IMR-90 (cell line): ENCODE measurements at regions not wholly inside any gene's neighbourhood (a gene's known extent, or its start where the extent isn't known, plus 50 kb on each side); places are given as distances from the start of the nearest gene placed in this dataset.

Experiments
- ATAC-seq: fragments of 200-7000 bp; cut with Tn5 transposase; 2 replicates; pipeline ENCODE4 v1.9.1; 2020; ENCODE audit warnings: low read depth, mild to moderate bottlenecking, moderate library complexity
- BruUV-seq: library from RNA; stranded (reverse); fragments of 400-500 nt; replicated peaks from 2 replicates; lab custom pipeline; 2021; lab: Mats Ljungman, UMichigan
- CTCF ChIA-PET: fragments of 300-600 bp; formaldehyde crosslinking; extraction: SDS; loops from one replicate; lab custom pipeline; 2021; ENCODE audit warnings: antibody characterized with exemption; lab: Yijun Ruan, JAX
- POLR2A ChIA-PET: fragments of 300-600 bp; sonication (Branson Sonifier 250); formaldehyde crosslinking; loops from one replicate; lab custom pipeline; 2022; ENCODE audit warnings: antibody characterized with exemption; ENCODE audit not compliant: unreplicated experiment; lab: Charles Lee
- DNase-seq: peaks from one replicate; pipeline ENCODE4 v3.0.0; 2013
- H2AFZ ChIP-seq: replicated peaks from 2 replicates; pipeline ENCODE3; 2013; ENCODE audit warnings: low read length, mild to moderate bottlenecking; ENCODE audit not compliant: poor library complexity
- H2AK5ac ChIP-seq: 2 replicates; pipeline ENCODE4 v1.6.1; 2013; ENCODE audit warnings: low read depth, low read length, inconsistent platforms
- H2AK9ac ChIP-seq: replicated peaks from 2 replicates; pipeline ENCODE3; 2013; ENCODE audit warnings: mild to moderate bottlenecking, low read depth, low read length, moderate library complexity; ENCODE audit not compliant: poor library complexity
- H2BK120ac ChIP-seq: 2 replicates; pipeline ENCODE4 v1.6.1; 2013; ENCODE audit warnings: low read depth, low read length, inconsistent platforms
- H2BK15ac ChIP-seq: 3 replicates; pipeline ENCODE4 v1.6.1; 2013; ENCODE audit warnings: low read depth, low read length, inconsistent platforms
- H2BK20ac ChIP-seq: 2 replicates; pipeline ENCODE4 v1.6.1; 2013; ENCODE audit warnings: low read depth, mild to moderate bottlenecking, inconsistent platforms, low read length, moderate library complexity
- H2BK5ac ChIP-seq: 2 replicates; pipeline ENCODE4 v1.6.1; 2013; ENCODE audit warnings: mild to moderate bottlenecking, low read depth, low read length, inconsistent platforms; ENCODE audit not compliant: poor library complexity, severe bottlenecking
- H3K14ac ChIP-seq: replicated peaks from 2 replicates; pipeline ENCODE4 v1.6.1; 2013; ENCODE audit warnings: low read depth, low read length, inconsistent platforms
- H3K18ac ChIP-seq: 2 replicates; pipeline ENCODE4 v1.6.1; 2013; ENCODE audit warnings: low read depth, low read length, control low read depth
- H3K23ac ChIP-seq: 2 replicates; pipeline ENCODE4 v1.6.1; 2013; ENCODE audit warnings: low read depth, low read length, inconsistent platforms
- H3K27ac ChIP-seq: 2 replicates; pipeline ENCODE4 v1.5.1; 2013; ENCODE audit warnings: mild to moderate bottlenecking, control low read depth, low read length; ENCODE audit not compliant: insufficient read depth
- H3K27me3 ChIP-seq: 2 replicates; pipeline ENCODE4 v1.6.1; 2013; ENCODE audit warnings: low read length; ENCODE audit not compliant: control insufficient read depth, insufficient read depth
- H3K36me3 ChIP-seq: 2 replicates; pipeline ENCODE4 v1.6.1; 2013; ENCODE audit warnings: low read length, mixed read lengths; ENCODE audit not compliant: control insufficient read depth, insufficient read depth
- H3K4ac ChIP-seq: 2 replicates; pipeline ENCODE4 v1.6.1; 2013; ENCODE audit warnings: low read depth, low read length, inconsistent platforms
- H3K4me1 ChIP-seq: 2 replicates; pipeline ENCODE4 v1.6.1; 2013; ENCODE audit warnings: low read length, mixed read lengths; ENCODE audit not compliant: control insufficient read depth, insufficient read depth
- H3K4me2 ChIP-seq: 2 replicates; pipeline ENCODE4 v1.6.1; 2013; ENCODE audit warnings: low read depth, mild to moderate bottlenecking, control low read depth, low read length, moderate library complexity
- H3K4me3 ChIP-seq: 2 replicates; pipeline ENCODE4 v1.5.1; 2013; ENCODE audit warnings: low read depth, mild to moderate bottlenecking, control low read depth, low read length, moderate library complexity; ENCODE audit not compliant: insufficient read depth
- H3K56ac ChIP-seq: 2 replicates; pipeline ENCODE4 v1.6.1; 2013; ENCODE audit warnings: low read length, inconsistent platforms; ENCODE audit not compliant: insufficient read depth; ENCODE audit errors: extremely low read depth
- H3K79me1 ChIP-seq, 2 experiments: 2 replicates each; pipeline ENCODE4 v1.6.1; 2013; ENCODE audit warnings: low read length in 2 of 2, inconsistent platforms in 1 of 2, low read depth in 1 of 2
- H3K9ac ChIP-seq: 2 replicates; pipeline ENCODE4 v1.6.1; 2013; ENCODE audit warnings: low read depth, low read length, control low read depth
- H3K9me1 ChIP-seq: 2 replicates; pipeline ENCODE4 v1.6.1; 2013; ENCODE audit warnings: low read length, inconsistent platforms; ENCODE audit not compliant: insufficient read depth
- H3K9me3 ChIP-seq: 2 replicates; pipeline ENCODE4 v1.6.1; 2013; ENCODE audit warnings: low read length; ENCODE audit not compliant: control insufficient read depth, insufficient read depth
- H4K20me1 ChIP-seq: 2 replicates; pipeline ENCODE4 v1.6.1; 2013; ENCODE audit warnings: low read length, inconsistent platforms; ENCODE audit not compliant: insufficient read depth
- H4K5ac ChIP-seq: 2 replicates; pipeline ENCODE4 v1.6.1; 2013; ENCODE audit warnings: mild to moderate bottlenecking, low read depth, low read length, control low read depth
- H4K8ac ChIP-seq, 2 experiments: 2 replicates each; pipeline ENCODE4 v1.6.1; 2013; ENCODE audit warnings: low read depth in 2 of 2, low read length in 2 of 2, control low read depth in 1 of 2, inconsistent platforms in 1 of 2
- H4K91ac ChIP-seq: 2 replicates; pipeline ENCODE4 v1.6.1; 2013; ENCODE audit warnings: low read depth, low read length, inconsistent platforms; ENCODE audit not compliant: insufficient read depth
- CEBPB ChIP-seq: IDR thresholded peaks from 2 replicates; pipeline ENCODE4 v1.6.1; 2012; ENCODE audit warnings: low read depth, low read length, improper control_type of control experiment
- CTCF ChIP-seq: conservative IDR thresholded peaks from 2 replicates; pipeline ENCODE4 v1.5.1; 2012; ENCODE audit warnings: mild to moderate bottlenecking, low read depth, low read length, improper control_type of control experiment
- RFX5 ChIP-seq: IDR thresholded peaks from 2 replicates; pipeline ENCODE4 v1.8.0; 2012; ENCODE audit warnings: low read depth, mild to moderate bottlenecking, low read length, moderate library complexity
- WGBS, 2 experiments: methylation state at CpG; one replicate each; pipeline versions ENCODE4 v1.1.5 to v1.1.7; 2013; ENCODE audit warnings: missing lambda C conversion rate in 2 of 2; ENCODE audit not compliant: insufficient read length in 1 of 2; ENCODE audit errors: extremely low coverage in 2 of 2; 5-methylcytosine and 5-hydroxymethylcytosine counted together
- dilution Hi-C: fragments of 300-500 bp; cut with HindIII; formaldehyde crosslinking; loops from one replicate; pipeline ENCODE4 v1.14.3; 2018; ENCODE audit warnings: low sequenced_read_pairs; ENCODE audit not compliant: unreplicated experiment
- in situ Hi-C: fragments of 300-500 bp; cut with MboI; formaldehyde crosslinking; loops from 3 replicates; pipeline ENCODE4 v1.14.3; 2019; ENCODE audit warnings: low sequenced_read_pairs, inconsistent platforms, mixed read lengths
- intact Hi-C: fragments of 100-400 bp; cut with micrococcal nuclease; formaldehyde crosslinking; loops from 2 replicates; pipeline ENCODE4 v1.10.0; 2022

DNA sequence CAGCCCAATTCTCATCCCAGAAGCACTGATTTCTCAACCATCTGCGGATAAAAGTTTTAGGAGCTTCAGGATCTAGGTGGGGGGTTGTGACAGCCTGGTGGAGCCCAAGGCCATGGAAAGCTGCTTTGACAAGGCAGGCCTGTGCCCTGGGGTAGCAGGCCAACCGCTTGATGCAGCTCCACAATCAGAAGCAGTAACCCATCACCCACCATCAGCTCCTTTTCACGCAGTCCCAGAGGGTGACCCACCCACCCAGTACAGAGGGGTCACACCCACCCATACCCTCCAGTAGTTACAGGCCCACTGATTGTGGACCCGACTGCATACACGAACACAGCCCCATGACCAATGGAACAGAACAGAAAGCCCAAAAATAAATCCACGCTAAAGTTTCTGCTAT is 253.9 kb downstream of the AHR start:
- dilution Hi-C loops = no loop called here

More for the DNA sequence above, 253.9 kb downstream of the AHR start:
- Histone ChIP-seq H3K79me1 (no peaks in the 10 kb centered on the region), H3K27me3 (no peaks in the 10 kb centered on the region), H3K9ac (no peak overlapping the region), H3K4me1 (peaks cover 4% of the 10 kb centered on the region; the same call in 1 of the 2 replicates), H2BK15ac (no peak overlapping the region; the same call in 2 of the 3 replicates), H2BK120ac (no peak overlapping the region; the same call in 1 of the 2 replicates), H3K56ac (no peak overlapping the region), H2BK20ac (peak overlapping the region; percentile 55; the same call in 1 of the 2 replicates), H3K4ac (no peak overlapping the region; the same call in 1 of the 2 replicates), H2AFZ (no peak overlapping the region), H3K23ac (no peak overlapping the region), H3K27ac (no peak overlapping the region), H3K14ac (no peak overlapping the region), H2AK5ac (peak overlapping the region; percentile 45; the same call in 1 of the 2 replicates), H3K18ac (no peak overlapping the region), H4K91ac (no peak overlapping the region), H2BK5ac (no peak overlapping the region), H3K4me2 (no peak overlapping the region), H4K8ac (no peak overlapping the region), H2AK9ac (no peak overlapping the region), H3K4me3 (no peak overlapping the region), H4K20me1 (no peaks in the 10 kb centered on the region), H3K9me1 (no peaks in the 10 kb centered on the region), H3K9me3 (no peaks in the 10 kb centered on the region), H4K5ac (no peak overlapping the region), H3K36me3 (no peaks in the 10 kb centered on the region)
- no CpG with 5 or more reads among the region's 6 CpGs for WGBS, 2 experiments
- DNase-seq = no peak
- ChIA-PET POLR2A (no interaction called here), CTCF (no interaction called here)
- BruUV-seq = no TSS peak
- no peak for TF ChIP-seq CTCF
- no peak for TF ChIP-seq CEBPB
- TF ChIP-seq RFX5 = no peak
- in situ Hi-C loops = no loop called here
- no peak for ATAC-seq
- intact Hi-C loops = no loop called here
